Panc1 (cell line): ENCODE measurements at regions not wholly inside any gene's neighbourhood (a gene's known extent, or its start where the extent isn't known, plus 50 kb on each side); places are given as distances from the start of the nearest gene placed in this dataset.

Source experiments
- ATAC-seq: fragments of 200-7000 bp; cut with Tn5 transposase; 2 replicates; pipeline ENCODE4 v1.9.1; 2020; ENCODE audit warnings: mild to moderate bottlenecking, moderate library complexity
- BruUV-seq: library from RNA; stranded (reverse); fragments of 400-500 nt; replicated peaks from 2 replicates; lab custom pipeline; 2021; lab: Mats Ljungman, UMichigan
- CTCF ChIA-PET: fragments of 300-600 bp; sonication (Branson Sonifier 250); formaldehyde crosslinking; loops from one replicate; lab custom pipeline; 2022; ENCODE audit warnings: antibody characterized with exemption; lab: Charles Lee
- POLR2A ChIA-PET: fragments of 300-600 bp; sonication (Branson Sonifier 250); formaldehyde crosslinking; loops from one replicate; lab custom pipeline; 2022; ENCODE audit warnings: antibody characterized with exemption; lab: Charles Lee
- DNase-seq: peaks from one replicate; pipeline ENCODE4 v3.0.0-alpha.2; 2010; ENCODE audit warnings: low read depth, low spot score
- H3K27ac ChIP-seq: 2 replicates; pipeline ENCODE4 v1.5.1; 2011; ENCODE audit warnings: mild to moderate bottlenecking, low read length, inconsistent platforms
- H3K27me3 ChIP-seq: fragments of 200-500 bp; sonication (Bioruptor generic); 2 replicates; pipeline ENCODE4 v1.6.0; 2014; ENCODE audit warnings: low read length, inconsistent platforms; ENCODE audit not compliant: control insufficient read depth, insufficient read depth
- H3K36me3 ChIP-seq: fragments of 200-500 bp; sonication (Bioruptor generic); 2 replicates; pipeline ENCODE4 v1.5.1; 2014; ENCODE audit warnings: inconsistent platforms, mild to moderate bottlenecking, low read length, moderate library complexity; ENCODE audit not compliant: control insufficient read depth, insufficient read depth
- H3K4me1 ChIP-seq: 2 replicates; pipeline ENCODE4 v1.5.1; 2011; ENCODE audit warnings: inconsistent platforms, mild to moderate bottlenecking, low read length, moderate library complexity; ENCODE audit not compliant: control insufficient read depth, insufficient read depth
- H3K4me3 ChIP-seq, 2 experiments: 2 replicates each; pipeline ENCODE4 v1.5.1; 2011 to 2012; ENCODE audit warnings: low read depth in 2 of 2, low read length in 2 of 2, mild to moderate bottlenecking in 2 of 2, inconsistent platforms in 1 of 2, moderate library complexity in 1 of 2
- H3K9me3 ChIP-seq: fragments of 200-500 bp; sonication (Bioruptor generic); 2 replicates; pipeline ENCODE4 v1.5.1; 2014; ENCODE audit warnings: low read depth, mild to moderate bottlenecking, inconsistent platforms, low read length, moderate library complexity; ENCODE audit not compliant: control insufficient read depth, insufficient read depth
- CTCF ChIP-seq: fragments of 450-650 bp; IDR thresholded peaks from 2 replicates; pipeline ENCODE4 v1.5.1; 2017; ENCODE audit warnings: mild to moderate bottlenecking
- POLR2AphosphoS5 ChIP-seq: IDR thresholded peaks from 2 replicates; pipeline ENCODE4 v1.6.1; 2012; ENCODE audit warnings: mild to moderate bottlenecking, low read depth, low read length, moderate library complexity
- REST ChIP-seq, 2 experiments: IDR thresholded peaks; 2 replicates each; pipeline ENCODE4 v1.6.1; 2011 to 2012; ENCODE audit warnings: low read depth in 2 of 2, control low read depth in 1 of 2, low read length in 1 of 2, mild to moderate bottlenecking in 1 of 2, moderate library complexity in 1 of 2; ENCODE audit not compliant: insufficient read depth in 1 of 2
- SIN3A ChIP-seq: IDR thresholded peaks from 2 replicates; pipeline ENCODE4 v1.6.1; 2012; ENCODE audit warnings: low read depth, mild to moderate bottlenecking, low read length, moderate library complexity, borderline replicate concordance; ENCODE audit not compliant: insufficient read depth
- TCF7L2 ChIP-seq: IDR thresholded peaks from 2 replicates; pipeline ENCODE4 v1.6.1; 2011; ENCODE audit warnings: mild to moderate bottlenecking, low read depth, low read length, inconsistent platforms
- in situ Hi-C: cut with HindIII; loops from 2 replicates; pipeline ENCODE4 v1.10.0; 2016; ENCODE audit warnings: low sequenced_read_pairs, low pct_unique_long_range_greater_than_20kb
- intact Hi-C: fragments of 100-400 bp; cut with micrococcal nuclease; formaldehyde crosslinking; loops from one replicate; pipeline ENCODE4 v1.10.0; 2022; ENCODE audit not compliant: unreplicated experiment

GRCh38 chr16:19980632-19981265, 92.9 kb downstream of the GPR139 start:
- in situ Hi-C loops: no loop called here
- no TSS peak for BruUV-seq

GRCh38 chr16:19979638-19980037, 94.1 kb downstream of the GPR139 start:
- intact Hi-C loops (loop anchor here (5.0 kb wide), 1 partner anchor 403 kb away; no protein-coding TSS in a partner anchor), in situ Hi-C loops (no loop called here)
- H3K27me3 ChIP-seq: peaks cover 4% of the 10 kb centered on the region
- no peaks in the 10 kb centered on the region for H3K36me3 ChIP-seq
- no peak for TF ChIP-seq REST (IDR thresholded peaks at IDR 0.05; ENCODE audit: insufficient read depth in 1 of 2, low read depth in 2 of 2, low read length in 1 of 2)
- TF ChIP-seq POLR2AphosphoS5: no peak
- no peak for TF ChIP-seq CTCF
- TF ChIP-seq SIN3A: no peak
- TF ChIP-seq TCF7L2: no peak
- no peak overlapping the region for H3K27ac ChIP-seq
- H3K4me3 ChIP-seq: no peak overlapping the region
- no TSS peak for BruUV-seq
- DNase-seq (no peak), ATAC-seq (no peak)
- no peaks in the 10 kb centered on the region for H3K4me1 ChIP-seq
- ChIA-PET CTCF (no interaction called here), POLR2A (no interaction called here)
- no peaks in the 10 kb centered on the region for H3K9me3 ChIP-seq

More at GRCh38 chr16:19980632-19981265, 92.9 kb downstream of the GPR139 start:
- POLR2A ChIA-PET: no interaction called here
- Histone ChIP-seq H3K36me3 (no peaks in the 10 kb centered on the region), H3K27ac (no peak overlapping the region), H3K4me3 (no peak overlapping the region), H3K27me3 (peaks cover 4% of the 10 kb centered on the region), H3K4me1 (no peaks in the 10 kb centered on the region), H3K9me3 (no peaks in the 10 kb centered on the region)
- no peak for ATAC-seq
- TF ChIP-seq CTCF (peak; percentile 81), TCF7L2 (no peak)
- no peak for DNase-seq
- intact Hi-C loops: loop anchor here (5.0 kb wide), 1 partner anchor 402 kb away; no protein-coding TSS in a partner anchor
- CTCF ChIA-PET: interaction anchor here (0.6 to 1.0 kb wide), 2 partner anchors 320 to 405 kb away, joined by 3 to 7 read pairs; no protein-coding TSS in a partner anchor
